Caco-2 (cell line): ENCODE measurements at regions not wholly inside any gene's neighbourhood (a gene's known extent, or its start where the extent isn't known, plus 50 kb on each side); places are given as distances from the start of the nearest gene placed in this dataset.
A peak's percentile ranks its signal among the peaks of the same experiment; 100 is the strongest.

Experiments used
- BruUV-seq: library from RNA; stranded (reverse); fragments of 400-500 nt; replicated peaks from 2 replicates; lab custom pipeline; 2021; lab: Mats Ljungman, UMichigan
- CTCF ChIA-PET: fragments of 300-600 bp; sonication (Branson Sonifier 250); formaldehyde crosslinking; loops from one replicate; lab custom pipeline; 2022; ENCODE audit warnings: antibody characterized with exemption; lab: Charles Lee
- POLR2A ChIA-PET: fragments of 300-600 bp; sonication (Branson Sonifier 250); formaldehyde crosslinking; loops from one replicate; lab custom pipeline; 2022; ENCODE audit warnings: antibody characterized with exemption; lab: Charles Lee
- DNase-seq, 2 experiments: peaks; one replicate each; pipeline versions ENCODE4 v3.0.0 to v3.0.0-alpha.2; 2020 to 2022
- H3K27me3 ChIP-seq: replicated peaks from 2 replicates; pipeline ENCODE4 v1.6.0; 2011; ENCODE audit warnings: low read length; ENCODE audit not compliant: control insufficient read depth, insufficient read depth
- H3K36me3 ChIP-seq: 2 replicates; pipeline ENCODE4 v1.5.1; 2011; ENCODE audit warnings: low read length; ENCODE audit not compliant: control insufficient read depth, insufficient read depth
- H3K4me1 ChIP-seq: fragments of 250-450 bp; sonication (Bioruptor Pico); 2 replicates; pipeline ENCODE4 v1.5.1; 2020; ENCODE audit warnings: mild to moderate bottlenecking
- H3K4me3 ChIP-seq: 2 replicates; pipeline ENCODE4 v1.5.1; 2011; ENCODE audit warnings: low read depth, mild to moderate bottlenecking, control low read depth, low read length
- H3K9me3 ChIP-seq: fragments of 250-450 bp; sonication (Bioruptor Pico); 2 replicates; pipeline ENCODE4 v1.5.1; 2020; ENCODE audit warnings: mild to moderate bottlenecking, moderate library complexity
- H3K27ac Mint-ChIP-seq: one replicate; pipeline ENCODE4 v1.8.0; 2022; ENCODE audit warnings: mixed read lengths; ENCODE audit not compliant: unreplicated experiment
- H3K27me3 Mint-ChIP-seq: one replicate; pipeline ENCODE4 v1.8.0; 2022; ENCODE audit warnings: mixed read lengths; ENCODE audit not compliant: insufficient read depth, unreplicated experiment
- H3K36me3 Mint-ChIP-seq: one replicate; pipeline ENCODE4 v1.8.0; 2022; ENCODE audit warnings: mild to moderate bottlenecking, mixed read lengths; ENCODE audit not compliant: insufficient read depth, unreplicated experiment
- H3K4me1 Mint-ChIP-seq: one replicate; pipeline ENCODE4 v1.8.0; 2022; ENCODE audit warnings: low read depth, mixed read lengths; ENCODE audit not compliant: unreplicated experiment
- H3K4me3 Mint-ChIP-seq: one replicate; pipeline ENCODE4 v1.8.0; 2022; ENCODE audit warnings: mild to moderate bottlenecking, moderate library complexity, mixed read lengths; ENCODE audit not compliant: unreplicated experiment
- H3K9me3 Mint-ChIP-seq: one replicate; pipeline ENCODE4 v1.8.0; 2022; ENCODE audit warnings: mixed read lengths; ENCODE audit not compliant: unreplicated experiment
- intact Hi-C: fragments of 100-400 bp; cut with micrococcal nuclease; formaldehyde crosslinking; loops from one replicate; pipeline ENCODE4 v1.10.0; 2022; ENCODE audit not compliant: unreplicated experiment
- TF ChIP-seq, protein P1 (sequence below), 2 experiments: fragments of 200-600 bp in 1 of 2; IDR thresholded peaks; 1 replicate in 1 of 2; 2 replicates in 1 of 2; pipeline versions ENCODE4 v1.5.1 to v1.8.0; 2011 to 2022; ENCODE audit warnings: antibody characterized with exemption in 1 of 2, control low read depth in 1 of 2, inconsistent platforms in 1 of 2, low read depth in 1 of 2, low read length in 1 of 2, mild to moderate bottlenecking in 1 of 2, moderate library complexity in 1 of 2; ENCODE audit not compliant: insufficient read depth in 1 of 2, severe bottlenecking in 1 of 2, unreplicated experiment in 1 of 2

DNA sequence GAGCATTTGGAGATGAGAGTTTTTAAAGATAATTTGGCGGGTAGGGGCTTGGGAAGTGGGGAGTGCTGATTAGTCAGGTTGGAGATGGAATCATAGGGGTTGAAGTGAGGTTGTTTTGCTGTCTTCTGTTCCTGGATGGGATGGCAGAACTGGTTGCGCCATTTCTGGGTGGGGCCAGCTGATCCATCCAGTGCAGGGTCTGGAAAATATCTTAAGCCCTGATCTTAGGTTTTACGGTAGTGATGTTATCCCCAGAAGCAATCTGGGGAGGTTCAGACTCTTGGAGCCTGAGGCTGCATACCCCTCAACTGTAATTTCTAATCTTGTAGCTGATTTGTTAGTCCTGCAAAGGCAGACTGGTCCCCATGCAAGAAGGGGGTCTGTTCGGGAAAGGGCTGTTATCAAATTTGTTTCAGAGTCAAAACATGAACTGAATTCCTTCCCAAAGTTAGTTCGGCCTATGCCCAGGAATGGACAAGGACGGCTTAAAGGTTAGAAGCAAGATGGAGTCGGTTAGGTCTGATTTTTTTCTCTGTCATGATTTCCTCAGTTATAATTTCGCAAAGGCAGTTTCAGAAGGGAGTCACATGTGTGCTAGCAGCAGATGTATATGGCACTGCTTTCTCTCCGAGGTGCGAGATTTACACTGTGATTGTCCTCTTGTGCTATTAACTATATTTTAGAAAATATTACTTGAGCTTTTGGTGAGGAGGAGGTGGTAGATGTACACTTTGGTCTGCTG is 540.4 kb downstream of the EDEM1 start:
- intact Hi-C loops: no loop called here
- Histone ChIP-seq H3K9me3 (no peaks in the 10 kb centered on the region), H3K4me3 (no peak overlapping the region), H3K27me3 (no peaks in the 10 kb centered on the region), H3K4me1 (no peaks in the 10 kb centered on the region), H3K36me3 (no peaks in the 10 kb centered on the region)
- Mint-ChIP-seq H3K27me3 (no peaks in the 10 kb centered on the region), H3K36me3 (no peaks in the 10 kb centered on the region), H3K9me3 (no peaks in the 10 kb centered on the region), H3K4me1 (no peaks in the 10 kb centered on the region), H3K27ac (no peak overlapping the region), H3K4me3 (no peak overlapping the region)
- TF ChIP-seq, protein P1, sequence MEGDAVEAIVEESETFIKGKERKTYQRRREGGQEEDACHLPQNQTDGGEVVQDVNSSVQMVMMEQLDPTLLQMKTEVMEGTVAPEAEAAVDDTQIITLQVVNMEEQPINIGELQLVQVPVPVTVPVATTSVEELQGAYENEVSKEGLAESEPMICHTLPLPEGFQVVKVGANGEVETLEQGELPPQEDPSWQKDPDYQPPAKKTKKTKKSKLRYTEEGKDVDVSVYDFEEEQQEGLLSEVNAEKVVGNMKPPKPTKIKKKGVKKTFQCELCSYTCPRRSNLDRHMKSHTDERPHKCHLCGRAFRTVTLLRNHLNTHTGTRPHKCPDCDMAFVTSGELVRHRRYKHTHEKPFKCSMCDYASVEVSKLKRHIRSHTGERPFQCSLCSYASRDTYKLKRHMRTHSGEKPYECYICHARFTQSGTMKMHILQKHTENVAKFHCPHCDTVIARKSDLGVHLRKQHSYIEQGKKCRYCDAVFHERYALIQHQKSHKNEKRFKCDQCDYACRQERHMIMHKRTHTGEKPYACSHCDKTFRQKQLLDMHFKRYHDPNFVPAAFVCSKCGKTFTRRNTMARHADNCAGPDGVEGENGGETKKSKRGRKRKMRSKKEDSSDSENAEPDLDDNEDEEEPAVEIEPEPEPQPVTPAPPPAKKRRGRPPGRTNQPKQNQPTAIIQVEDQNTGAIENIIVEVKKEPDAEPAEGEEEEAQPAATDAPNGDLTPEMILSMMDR (IDR thresholded peaks at IDR 0.05; ENCODE audit: insufficient read depth in 1 of 2, low read depth in 1 of 2, low read length in 1 of 2, severe bottlenecking in 1 of 2, unreplicated experiment in 1 of 2): no peak
- DNase-seq: no peak
- BruUV-seq: no TSS peak
- POLR2A ChIA-PET: no interaction called here
- CTCF ChIA-PET: no interaction called here

DNA sequence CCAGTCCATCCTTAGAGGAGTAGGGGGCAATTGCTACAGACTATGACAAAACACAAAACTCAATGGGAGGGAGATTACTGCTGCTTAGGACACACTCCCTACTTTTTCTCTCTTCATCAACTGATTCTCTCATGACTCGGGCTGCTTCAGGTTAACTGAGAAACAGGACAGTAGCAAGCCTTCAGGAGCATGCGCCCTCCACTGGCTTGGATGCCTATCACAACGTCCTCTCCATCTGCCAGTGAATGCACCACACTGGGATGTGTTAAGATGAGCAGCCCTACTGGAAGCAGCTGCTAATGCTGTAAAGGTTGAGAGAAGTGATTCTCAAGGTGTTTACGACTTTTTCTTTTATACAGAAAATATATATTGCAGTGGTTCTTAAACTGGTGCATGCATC is 542.3 kb downstream of the EDEM1 start:
- H3K36me3 ChIP-seq: no peaks in the 10 kb centered on the region
- no peaks in the 10 kb centered on the region for H3K9me3 Mint-ChIP-seq
- no peaks in the 10 kb centered on the region for H3K9me3 ChIP-seq
- H3K27ac Mint-ChIP-seq: no peak overlapping the region
- no peak overlapping the region for H3K4me3 Mint-ChIP-seq
- no peak overlapping the region for H3K4me3 ChIP-seq
- H3K27me3 Mint-ChIP-seq: no peaks in the 10 kb centered on the region
- intact Hi-C loops: loop anchor here (10.0 kb wide), 2 partner anchors 145 to 505 kb away; no protein-coding TSS in a partner anchor
- H3K4me1 Mint-ChIP-seq: no peaks in the 10 kb centered on the region
- DNase-seq: peak in 1 of 2 experiments; percentile 1
- no peaks in the 10 kb centered on the region for H3K4me1 ChIP-seq
- TF ChIP-seq, protein P1 (IDR thresholded peaks at IDR 0.05; ENCODE audit: insufficient read depth in 1 of 2, low read depth in 1 of 2, low read length in 1 of 2, severe bottlenecking in 1 of 2, unreplicated experiment in 1 of 2): no peak
- ChIA-PET CTCF (no interaction called here), POLR2A (no interaction called here)
- BruUV-seq: no TSS peak
- H3K27me3 ChIP-seq: no peaks in the 10 kb centered on the region
- no peaks in the 10 kb centered on the region for H3K36me3 Mint-ChIP-seq

DNA sequence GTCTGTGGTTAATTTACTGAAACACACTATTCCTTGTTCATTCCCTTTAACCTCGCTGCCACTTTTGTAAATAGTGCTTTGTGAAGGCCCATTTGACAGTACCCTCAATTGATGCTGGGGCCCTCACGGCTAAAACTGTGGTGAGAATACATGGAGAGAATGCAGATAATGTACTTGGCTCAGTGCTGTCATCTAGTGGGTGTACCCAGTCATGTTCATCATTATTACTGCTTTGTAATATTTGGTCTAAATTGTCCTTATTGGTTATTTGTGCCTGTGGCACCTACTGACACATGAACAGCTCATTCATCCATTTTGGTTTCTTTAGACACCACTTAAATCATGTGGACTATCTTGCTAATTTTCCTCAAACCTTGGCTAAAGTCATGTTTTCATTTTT is 543.6 kb downstream of the EDEM1 start:
- TF ChIP-seq, protein P1 (IDR thresholded peaks at IDR 0.05; ENCODE audit: insufficient read depth in 1 of 2, low read depth in 1 of 2, low read length in 1 of 2, severe bottlenecking in 1 of 2, unreplicated experiment in 1 of 2): no peak
- Histone ChIP-seq H3K36me3 (no peaks in the 10 kb centered on the region), H3K27me3 (no peaks in the 10 kb centered on the region), H3K4me1 (no peaks in the 10 kb centered on the region), H3K9me3 (no peaks in the 10 kb centered on the region), H3K4me3 (no peak overlapping the region)
- H3K36me3 Mint-ChIP-seq: no peaks in the 10 kb centered on the region
- H3K4me1 Mint-ChIP-seq: no peaks in the 10 kb centered on the region
- DNase-seq: peak in 1 of 2 experiments; percentile 3
- no peaks in the 10 kb centered on the region for H3K9me3 Mint-ChIP-seq
- H3K27me3 Mint-ChIP-seq: no peaks in the 10 kb centered on the region
- BruUV-seq: no TSS peak
- H3K27ac Mint-ChIP-seq: no peak overlapping the region
- CTCF ChIA-PET: interaction anchor here (0.6 kb wide), 1 partner anchor 497 kb away, joined by 4 read pairs; no protein-coding TSS in a partner anchor
- no peak overlapping the region for H3K4me3 Mint-ChIP-seq
- POLR2A ChIA-PET: no interaction called here
- intact Hi-C loops: loop anchor here (1.0 to 10.0 kb wide), 3 partner anchors 146 to 506 kb away; no protein-coding TSS in a partner anchor
